ENCODE measurements at regions not wholly inside any gene's neighbourhood (a gene's known extent, or its start where the extent isn't known, plus 50 kb on each side); places are given as distances from the start of the nearest gene placed in this dataset.

DNA sequence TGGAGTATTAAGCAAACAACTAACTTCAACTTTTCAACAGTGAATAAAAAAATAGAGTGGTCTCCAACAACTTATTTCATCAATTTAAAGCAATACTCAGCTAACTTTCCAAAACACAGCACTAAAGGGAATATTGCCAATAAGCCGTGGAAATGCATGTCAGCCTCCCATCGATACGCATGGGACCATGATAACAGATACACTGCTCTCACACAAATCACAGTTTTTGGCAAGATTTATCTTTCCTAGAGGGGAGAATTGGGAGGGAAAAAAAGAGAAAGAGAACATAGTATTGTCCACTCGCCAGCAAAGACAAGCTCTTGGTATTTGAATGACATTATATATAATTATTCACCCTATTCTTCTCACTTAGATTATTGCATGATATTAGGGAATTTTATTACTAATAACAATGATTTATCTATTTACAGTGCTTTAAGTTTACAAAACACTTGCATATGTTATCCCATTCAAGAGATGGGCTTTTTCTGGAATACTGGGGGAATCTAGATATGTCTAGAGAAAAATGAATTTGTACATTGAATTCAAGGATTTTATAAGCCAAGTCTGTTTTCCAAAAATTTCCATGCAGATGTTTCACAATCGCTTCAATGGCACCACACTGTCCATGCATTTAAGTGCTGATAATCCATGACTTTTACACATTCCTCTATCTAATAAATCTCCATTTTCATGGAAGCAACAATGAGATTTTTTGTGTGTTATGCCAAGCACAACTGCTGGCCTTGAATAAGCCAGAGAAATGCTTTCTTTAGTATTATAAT is 194.0 kb upstream of the MGMT start:
- no peak for DNase-seq (ENCODE audit: insufficient read length, low spot score)
- no peak for FAIRE-seq
- no peak for TF ChIP-seq TAF1 (IDR thresholded peaks at IDR 0.05; ENCODE audit: low read depth, low read length)
- no peak for TF ChIP-seq POU2F2 (IDR thresholded peaks at IDR 0.05; ENCODE audit: low read depth, low read length)
- no peak for TF ChIP-seq SPI1 (IDR thresholded peaks at IDR 0.05; ENCODE audit: low read depth, low read length)
- no peak for TF ChIP-seq POLR2A (IDR thresholded peaks at IDR 0.05; ENCODE audit: low read depth, low read length)
- TF ChIP-seq POLR2AphosphoS5 (IDR thresholded peaks at IDR 0.05; ENCODE audit: low read depth, low read length), result no peak
- TF ChIP-seq PAX5 (IDR thresholded peaks at IDR 0.05; ENCODE audit: insufficient read depth, low read length, severe bottlenecking), result no peak

DNA sequence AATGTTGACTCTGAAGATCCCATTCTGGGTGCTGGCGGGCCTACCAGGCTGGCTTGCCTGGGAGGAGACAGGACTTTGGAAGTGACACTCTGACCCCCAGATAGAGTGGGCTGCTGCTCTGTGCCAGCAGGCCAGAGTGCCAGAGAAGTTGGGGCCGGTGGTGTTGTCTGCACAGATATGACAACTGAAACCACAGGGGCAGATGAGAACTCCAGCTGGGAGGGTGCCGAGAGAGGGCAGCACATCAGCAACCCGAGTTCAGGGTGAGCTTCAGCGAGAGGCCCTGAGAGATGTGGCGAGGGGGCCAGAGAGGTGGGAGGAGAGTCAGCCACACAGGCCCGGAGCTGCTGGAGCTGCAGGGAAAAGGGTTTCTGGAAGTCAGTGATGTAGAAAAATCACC is 193.2 kb upstream of the MGMT start:
- DNase-seq (ENCODE audit: insufficient read length, low spot score) (no peak), FAIRE-seq (no peak)
- TF ChIP-seq POLR2A (IDR thresholded peaks at IDR 0.05; ENCODE audit: low read depth, low read length) (no peak), POLR2AphosphoS5 (IDR thresholded peaks at IDR 0.05; ENCODE audit: low read depth, low read length) (no peak), TAF1 (IDR thresholded peaks at IDR 0.05; ENCODE audit: low read depth, low read length) (no peak), SPI1 (IDR thresholded peaks at IDR 0.05; ENCODE audit: low read depth, low read length) (no peak), POU2F2 (IDR thresholded peaks at IDR 0.05; ENCODE audit: low read depth, low read length) (no peak), PAX5 (IDR thresholded peaks at IDR 0.05; ENCODE audit: insufficient read depth, low read length, severe bottlenecking) (no peak)

DNA sequence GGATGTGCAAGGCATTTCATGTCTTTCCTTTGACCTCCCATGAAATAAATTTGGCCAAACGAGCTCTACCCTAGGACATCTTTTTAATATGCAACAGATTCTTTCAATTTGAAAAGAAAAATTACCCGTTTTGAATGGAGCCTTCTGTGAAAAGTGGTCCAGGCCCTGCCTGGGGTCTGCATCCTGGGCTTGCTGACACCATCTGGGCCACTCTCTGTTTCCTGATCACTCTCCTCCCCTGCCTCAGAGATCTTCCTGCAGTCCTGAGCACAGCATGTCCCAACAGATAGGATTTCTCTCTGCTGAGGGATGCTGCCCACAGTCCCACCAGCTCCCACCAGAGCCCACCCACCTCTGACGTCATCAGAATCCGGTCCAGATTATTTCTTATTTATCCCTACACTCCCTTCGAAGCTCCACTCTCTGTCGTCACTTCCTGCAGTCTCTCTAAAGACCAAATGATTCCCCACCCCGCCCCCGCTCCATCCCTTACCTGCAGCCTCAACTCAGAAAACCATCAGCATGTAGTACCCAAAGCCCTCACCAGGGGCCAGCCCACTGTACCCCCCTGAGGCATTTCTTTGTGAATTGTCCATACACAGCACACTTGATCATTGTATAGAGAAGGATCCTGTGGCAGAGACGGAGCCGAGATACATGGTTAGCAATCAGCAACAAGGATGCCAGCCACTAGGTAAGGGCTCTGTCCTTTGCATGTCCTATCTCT is 192.1 kb upstream of the MGMT start:
- TF ChIP-seq SPI1 (IDR thresholded peaks at IDR 0.05; ENCODE audit: low read depth, low read length) (no peak), POU2F2 (IDR thresholded peaks at IDR 0.05; ENCODE audit: low read depth, low read length) (no peak), POLR2AphosphoS5 (IDR thresholded peaks at IDR 0.05; ENCODE audit: low read depth, low read length) (no peak), TAF1 (IDR thresholded peaks at IDR 0.05; ENCODE audit: low read depth, low read length) (no peak), POLR2A (IDR thresholded peaks at IDR 0.05; ENCODE audit: low read depth, low read length) (no peak), PAX5 (IDR thresholded peaks at IDR 0.05; ENCODE audit: insufficient read depth, low read length, severe bottlenecking) (no peak)
- no peak for FAIRE-seq
- no peak for DNase-seq (ENCODE audit: insufficient read length, low spot score)

DNA sequence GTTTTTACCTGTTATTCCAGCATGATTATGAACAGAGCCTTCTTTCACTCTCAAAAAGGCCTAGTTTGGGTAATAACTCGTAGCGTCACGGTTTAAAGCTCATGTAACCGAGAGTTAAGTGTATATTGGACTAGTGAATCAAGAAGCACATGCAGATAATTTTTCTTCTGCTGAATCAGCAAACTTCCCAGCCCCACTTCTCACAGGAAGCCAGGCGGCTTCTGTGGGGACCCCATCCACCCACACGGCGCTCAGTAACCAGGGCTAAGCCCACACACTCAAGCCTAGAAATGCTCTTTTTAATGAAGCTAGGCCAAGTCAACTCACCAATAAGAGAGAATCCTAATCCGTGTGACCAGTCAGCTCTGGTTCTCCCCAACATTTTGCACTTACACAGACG is 191.2 kb upstream of the MGMT start:
- FAIRE-seq, result no peak
- TF ChIP-seq POU2F2 (IDR thresholded peaks at IDR 0.05; ENCODE audit: low read depth, low read length) (no peak), POLR2A (IDR thresholded peaks at IDR 0.05; ENCODE audit: low read depth, low read length) (no peak), POLR2AphosphoS5 (IDR thresholded peaks at IDR 0.05; ENCODE audit: low read depth, low read length) (no peak), TAF1 (IDR thresholded peaks at IDR 0.05; ENCODE audit: low read depth, low read length) (no peak), SPI1 (IDR thresholded peaks at IDR 0.05; ENCODE audit: low read depth, low read length) (no peak), PAX5 (IDR thresholded peaks at IDR 0.05; ENCODE audit: insufficient read depth, low read length, severe bottlenecking) (no peak)
- DNase-seq (ENCODE audit: insufficient read length, low spot score), result no peak

DNA sequence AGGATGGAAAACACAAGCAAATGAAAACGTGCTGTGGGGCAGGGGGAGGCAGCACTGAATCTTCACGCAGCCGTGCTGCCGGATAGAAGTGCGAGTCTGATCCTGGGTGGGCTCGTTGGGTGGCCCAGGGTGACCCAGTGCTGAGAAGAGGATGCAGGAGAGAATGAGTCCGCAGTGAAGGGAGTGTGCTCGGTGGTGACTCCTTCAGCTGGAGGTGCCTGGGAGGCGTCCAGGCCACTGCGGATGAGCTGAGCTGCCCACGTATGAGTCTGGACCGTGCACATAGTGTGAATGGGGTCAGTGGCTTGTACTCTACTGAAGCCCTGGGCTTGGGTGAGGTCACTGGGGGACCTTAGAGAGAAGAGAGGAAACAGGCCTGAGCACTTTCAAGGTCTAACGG is 190.0 kb upstream of the MGMT start:
- TF ChIP-seq TAF1 (IDR thresholded peaks at IDR 0.05; ENCODE audit: low read depth, low read length) (no peak), POU2F2 (IDR thresholded peaks at IDR 0.05; ENCODE audit: low read depth, low read length) (no peak), PAX5 (IDR thresholded peaks at IDR 0.05; ENCODE audit: insufficient read depth, low read length, severe bottlenecking) (no peak), SPI1 (IDR thresholded peaks at IDR 0.05; ENCODE audit: low read depth, low read length) (no peak), POLR2AphosphoS5 (IDR thresholded peaks at IDR 0.05; ENCODE audit: low read depth, low read length) (no peak), POLR2A (IDR thresholded peaks at IDR 0.05; ENCODE audit: low read depth, low read length) (no peak)
- DNase-seq (ENCODE audit: insufficient read length, low spot score), result no peak
- no peak for FAIRE-seq

DNA sequence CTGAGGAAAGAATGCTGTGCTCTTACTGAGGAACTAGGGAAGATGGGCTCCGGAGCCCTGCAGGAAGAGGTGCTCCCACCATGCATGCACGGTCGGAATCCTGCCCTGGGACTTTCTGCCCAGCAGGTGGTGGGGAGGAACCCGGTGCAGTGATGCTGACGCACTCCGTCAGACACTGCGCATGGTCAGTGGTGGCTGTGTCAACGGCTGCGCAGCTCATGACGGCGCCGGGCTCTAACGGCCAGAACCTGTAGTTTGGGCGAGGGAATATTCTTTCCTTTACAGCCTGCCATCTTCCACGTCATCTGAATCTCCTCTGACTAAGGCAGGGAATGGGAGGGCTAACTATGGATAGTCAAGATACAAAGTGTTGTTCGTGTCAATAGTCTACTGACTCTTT is 189.2 kb upstream of the MGMT start:
- TF ChIP-seq POU2F2 (IDR thresholded peaks at IDR 0.05; ENCODE audit: low read depth, low read length) (no peak), SPI1 (IDR thresholded peaks at IDR 0.05; ENCODE audit: low read depth, low read length) (no peak), POLR2A (IDR thresholded peaks at IDR 0.05; ENCODE audit: low read depth, low read length) (no peak), TAF1 (IDR thresholded peaks at IDR 0.05; ENCODE audit: low read depth, low read length) (no peak), POLR2AphosphoS5 (IDR thresholded peaks at IDR 0.05; ENCODE audit: low read depth, low read length) (no peak), PAX5 (IDR thresholded peaks at IDR 0.05; ENCODE audit: insufficient read depth, low read length, severe bottlenecking) (no peak)
- FAIRE-seq (no peak), DNase-seq (ENCODE audit: insufficient read length, low spot score) (no peak)

DNA sequence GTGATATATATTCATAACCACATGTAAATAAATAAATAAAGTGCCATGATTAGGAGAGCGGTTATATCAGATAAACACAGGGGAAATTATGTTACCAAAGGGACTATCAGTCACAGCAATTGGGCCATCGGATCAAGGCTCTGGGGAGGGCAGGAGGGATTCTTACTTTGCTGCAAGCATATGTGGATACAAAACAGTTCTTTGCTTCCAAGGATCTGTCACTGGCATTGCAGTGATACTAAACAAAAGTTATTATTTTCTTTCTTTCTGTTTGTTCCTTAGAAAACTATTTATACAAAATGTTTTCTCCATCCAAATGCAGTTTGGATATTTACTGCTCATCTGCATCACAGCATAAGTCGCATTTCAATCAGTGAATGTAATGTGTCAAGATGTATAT is 188.4 kb upstream of the MGMT start:
- TF ChIP-seq SPI1 (IDR thresholded peaks at IDR 0.05; ENCODE audit: low read depth, low read length), result no peak
- TF ChIP-seq PAX5 (IDR thresholded peaks at IDR 0.05; ENCODE audit: insufficient read depth, low read length, severe bottlenecking), result no peak
- no peak for TF ChIP-seq POLR2AphosphoS5 (IDR thresholded peaks at IDR 0.05; ENCODE audit: low read depth, low read length)
- TF ChIP-seq POLR2A (IDR thresholded peaks at IDR 0.05; ENCODE audit: low read depth, low read length), result no peak
- no peak for TF ChIP-seq POU2F2 (IDR thresholded peaks at IDR 0.05; ENCODE audit: low read depth, low read length)
- TF ChIP-seq TAF1 (IDR thresholded peaks at IDR 0.05; ENCODE audit: low read depth, low read length), result no peak
- DNase-seq (ENCODE audit: insufficient read length, low spot score), result no peak
- no peak for FAIRE-seq

DNA sequence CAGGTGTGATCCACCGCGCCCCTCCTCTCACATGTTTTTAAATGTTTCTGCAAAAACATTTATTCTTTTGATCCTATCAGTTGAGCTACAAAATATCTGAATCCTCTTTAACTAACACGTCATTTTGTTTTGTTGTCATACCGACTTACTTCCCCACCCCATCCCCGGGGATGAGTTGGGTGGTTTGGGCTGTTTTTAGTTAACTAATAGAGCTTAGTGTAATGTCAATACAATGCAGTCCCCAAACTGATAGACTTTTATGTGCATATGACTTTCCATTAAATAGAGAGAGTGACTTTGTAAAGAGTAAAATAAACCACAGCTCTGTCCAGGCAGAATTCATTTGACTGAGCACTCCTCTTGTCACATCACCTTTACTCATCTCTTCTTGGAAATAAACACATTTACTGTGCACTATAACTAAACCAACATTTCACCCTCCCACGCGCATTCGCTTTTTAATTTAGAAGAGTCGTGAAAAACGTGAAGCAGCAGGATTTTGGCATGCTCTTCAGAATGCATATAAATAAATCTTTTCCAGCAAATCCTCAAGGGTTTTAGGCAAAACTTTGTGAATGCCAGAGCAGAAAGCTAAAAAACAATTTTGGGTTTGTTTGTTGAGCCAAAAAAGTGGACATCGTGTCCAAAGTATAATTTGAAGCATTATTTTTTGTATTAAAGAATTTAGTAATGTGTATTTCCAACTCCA is 187.4 kb upstream of the MGMT start:
- FAIRE-seq (no peak), DNase-seq (ENCODE audit: insufficient read length, low spot score) (no peak)
- TF ChIP-seq SPI1 (IDR thresholded peaks at IDR 0.05; ENCODE audit: low read depth, low read length), result no peak

DNA sequence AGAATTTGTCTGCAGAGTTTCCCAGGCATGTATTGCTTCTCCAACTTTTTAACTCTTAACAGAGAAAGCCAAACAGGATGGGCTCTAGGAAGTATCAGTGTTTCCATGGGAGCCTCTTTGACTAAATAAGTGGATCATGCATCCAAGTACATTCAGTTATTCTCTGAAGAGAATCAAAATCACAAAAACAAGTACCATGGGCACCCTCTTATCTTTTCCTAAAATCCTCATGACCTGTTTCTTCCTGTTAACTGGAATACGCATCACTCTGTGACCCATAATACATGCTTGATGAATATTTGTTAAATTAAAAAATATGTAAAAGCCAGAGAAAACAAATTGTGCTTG is 186.9 kb upstream of the MGMT start:
- DNase-seq (ENCODE audit: insufficient read length, low spot score) (no peak), FAIRE-seq (no peak)
- no peak for TF ChIP-seq POLR2AphosphoS5 (IDR thresholded peaks at IDR 0.05; ENCODE audit: low read depth, low read length)
- no peak for TF ChIP-seq SPI1 (IDR thresholded peaks at IDR 0.05; ENCODE audit: low read depth, low read length)
- no peak for TF ChIP-seq POLR2A (IDR thresholded peaks at IDR 0.05; ENCODE audit: low read depth, low read length)
- TF ChIP-seq PAX5 (IDR thresholded peaks at IDR 0.05; ENCODE audit: insufficient read depth, low read length, severe bottlenecking), result no peak
- no peak for TF ChIP-seq POU2F2 (IDR thresholded peaks at IDR 0.05; ENCODE audit: low read depth, low read length)
- TF ChIP-seq TAF1 (IDR thresholded peaks at IDR 0.05; ENCODE audit: low read depth, low read length), result no peak

Measured in GM12891 (cell line).